GM12801 (cell line): ENCODE measurements at regions not wholly inside any gene's neighbourhood (a gene's known extent, or its start where the extent isn't known, plus 50 kb on each side); places are given as distances from the start of the nearest gene placed in this dataset.

ENCODE experiments used
- TF ChIP-seq, protein P1 (sequence below): IDR thresholded peaks from one replicate; pipeline ENCODE4 v1.5.1; 2011; ENCODE audit warnings: control low read depth; ENCODE audit not compliant: insufficient read length; ENCODE audit errors: extremely low read depth

DNA sequence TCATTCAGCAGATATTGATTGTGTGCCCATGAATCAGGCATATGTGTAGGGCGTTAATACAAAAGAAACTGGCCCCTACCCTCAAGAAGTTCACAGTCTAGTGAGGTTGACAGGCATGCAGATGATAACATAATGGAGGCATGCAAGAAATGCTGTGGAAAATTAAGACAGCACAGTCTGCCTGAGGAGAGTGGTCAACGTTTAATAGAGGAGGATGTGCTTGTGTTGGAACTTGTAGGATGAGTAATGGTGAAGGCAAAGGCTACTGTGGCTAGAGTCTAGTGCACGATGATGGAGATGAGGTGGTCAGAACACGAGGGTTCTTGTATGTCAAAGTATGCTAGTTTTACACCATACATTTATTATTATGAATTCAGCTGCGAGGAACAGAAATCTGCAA is 295.7 kb downstream of the SOX2 start:
- TF ChIP-seq, protein P1, sequence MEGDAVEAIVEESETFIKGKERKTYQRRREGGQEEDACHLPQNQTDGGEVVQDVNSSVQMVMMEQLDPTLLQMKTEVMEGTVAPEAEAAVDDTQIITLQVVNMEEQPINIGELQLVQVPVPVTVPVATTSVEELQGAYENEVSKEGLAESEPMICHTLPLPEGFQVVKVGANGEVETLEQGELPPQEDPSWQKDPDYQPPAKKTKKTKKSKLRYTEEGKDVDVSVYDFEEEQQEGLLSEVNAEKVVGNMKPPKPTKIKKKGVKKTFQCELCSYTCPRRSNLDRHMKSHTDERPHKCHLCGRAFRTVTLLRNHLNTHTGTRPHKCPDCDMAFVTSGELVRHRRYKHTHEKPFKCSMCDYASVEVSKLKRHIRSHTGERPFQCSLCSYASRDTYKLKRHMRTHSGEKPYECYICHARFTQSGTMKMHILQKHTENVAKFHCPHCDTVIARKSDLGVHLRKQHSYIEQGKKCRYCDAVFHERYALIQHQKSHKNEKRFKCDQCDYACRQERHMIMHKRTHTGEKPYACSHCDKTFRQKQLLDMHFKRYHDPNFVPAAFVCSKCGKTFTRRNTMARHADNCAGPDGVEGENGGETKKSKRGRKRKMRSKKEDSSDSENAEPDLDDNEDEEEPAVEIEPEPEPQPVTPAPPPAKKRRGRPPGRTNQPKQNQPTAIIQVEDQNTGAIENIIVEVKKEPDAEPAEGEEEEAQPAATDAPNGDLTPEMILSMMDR, result no peak

DNA sequence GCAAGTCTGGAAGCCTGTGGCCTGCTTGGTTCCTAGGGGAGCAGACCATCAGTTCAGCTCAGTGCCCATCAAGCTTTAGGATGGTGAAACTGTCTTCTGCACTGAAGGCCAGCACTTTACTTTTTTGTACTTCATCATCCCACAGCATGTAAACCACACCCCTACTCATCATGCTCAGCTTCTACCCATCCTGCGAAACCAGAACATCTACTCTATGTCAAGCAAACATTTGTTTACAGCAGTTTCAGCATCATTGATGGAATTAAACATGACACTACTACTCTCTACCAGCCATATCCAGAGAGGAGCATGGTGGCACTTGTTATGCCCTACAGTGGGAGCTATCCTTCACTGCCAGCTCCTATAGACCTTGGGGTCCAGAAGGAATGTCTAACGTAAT is 306.6 kb downstream of the SOX2 start:
- TF ChIP-seq, protein P1, result no peak

DNA sequence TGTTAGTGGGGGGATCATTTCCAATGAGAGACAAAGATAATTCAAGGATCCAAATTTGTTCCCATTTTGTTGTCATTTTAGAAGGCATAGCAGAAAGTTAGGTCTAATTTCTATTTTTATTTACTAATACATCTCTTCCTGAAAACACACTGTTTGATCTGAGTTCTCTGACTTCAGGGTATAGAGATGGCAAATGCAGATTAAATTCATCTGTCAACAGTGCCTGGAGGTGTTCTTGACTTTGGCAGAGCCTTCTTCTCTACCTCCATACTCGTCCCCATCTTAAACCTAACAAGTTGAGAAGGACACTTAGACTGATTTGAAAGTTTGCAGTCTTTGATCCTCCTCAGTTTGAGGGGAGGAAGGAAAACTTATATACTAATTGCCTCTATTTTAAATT is 308.2 kb downstream of the SOX2 start:
- TF ChIP-seq, protein P1, result no peak

DNA sequence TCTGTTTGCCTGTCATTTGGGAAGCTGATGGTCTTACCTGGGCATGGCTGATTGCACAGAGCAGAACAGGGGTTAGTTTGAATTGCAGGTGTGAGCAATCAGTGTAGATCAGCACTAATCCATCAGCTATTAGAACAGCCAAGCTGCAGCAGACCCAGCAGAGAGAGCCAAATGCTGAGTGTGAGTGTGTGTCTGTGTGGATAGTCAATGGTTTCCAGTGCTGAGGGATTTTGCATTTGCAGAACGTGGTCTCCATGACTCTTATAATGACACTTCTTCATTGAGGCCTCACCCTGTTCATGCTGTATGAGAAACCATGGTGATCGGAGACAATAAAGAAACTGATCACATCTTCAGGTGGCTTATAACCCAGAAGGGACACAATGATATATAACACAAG is 312.1 kb downstream of the SOX2 start:
- TF ChIP-seq, protein P1, result no peak

DNA sequence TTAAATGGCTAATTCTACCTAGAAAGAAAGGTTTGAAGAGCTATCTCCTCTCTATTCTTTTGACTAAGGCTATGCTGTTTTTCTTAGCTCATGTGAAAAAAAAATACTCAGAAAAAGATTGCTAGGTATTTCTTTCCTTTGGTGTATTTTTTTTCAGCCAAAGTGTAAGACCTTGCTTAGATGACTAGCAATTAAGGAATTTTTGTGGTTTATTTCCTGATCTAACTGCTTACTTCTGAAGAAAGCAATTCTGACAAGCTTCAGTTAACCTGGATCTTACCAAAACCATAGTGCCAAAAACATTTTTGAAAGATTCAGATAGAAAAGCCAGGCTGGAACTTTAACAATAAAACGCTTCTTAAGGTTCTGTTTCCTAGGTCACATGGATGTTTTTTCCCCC is 315.6 kb downstream of the SOX2 start:
- TF ChIP-seq, protein P1, result no peak

DNA sequence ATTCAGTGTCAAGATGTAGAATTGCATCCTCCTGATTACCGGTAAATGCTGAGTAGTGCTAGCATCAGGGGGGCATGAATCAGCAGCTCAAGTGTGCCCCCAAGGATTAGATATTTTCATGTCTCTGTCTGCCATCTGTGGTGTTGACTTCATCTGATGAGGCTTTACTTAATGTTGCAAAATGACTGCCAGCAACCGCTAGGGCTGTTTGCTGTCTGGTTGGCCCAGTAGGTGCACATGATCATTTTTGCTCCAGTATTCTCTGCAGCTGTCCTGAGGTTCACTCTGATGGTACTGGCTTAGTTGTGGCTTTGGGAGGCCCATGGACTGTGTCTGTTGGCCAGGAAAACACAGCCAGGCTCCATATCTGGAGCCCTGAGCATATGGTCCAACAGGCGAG is 316.4 kb downstream of the SOX2 start:
- TF ChIP-seq, protein P1, result no peak

DNA sequence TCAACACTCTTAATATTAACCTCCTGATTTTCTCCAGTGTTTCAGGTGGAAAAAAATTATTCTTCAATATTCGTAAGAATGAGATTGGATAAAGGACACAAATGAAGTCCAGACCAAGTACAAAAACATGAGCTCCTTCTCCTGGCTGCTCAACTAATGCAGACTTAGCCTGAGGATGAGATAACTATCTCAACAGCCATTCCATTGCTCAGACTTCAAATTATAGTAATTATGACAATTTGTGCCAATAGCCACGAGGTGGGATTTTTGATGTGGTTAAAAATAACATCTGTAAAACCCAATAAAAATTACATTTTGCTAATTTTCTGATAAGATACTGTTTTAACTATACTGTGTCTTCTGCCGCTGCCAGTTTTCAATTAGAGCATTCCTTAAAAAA is 323.6 kb downstream of the SOX2 start:
- TF ChIP-seq, protein P1, result no peak

DNA sequence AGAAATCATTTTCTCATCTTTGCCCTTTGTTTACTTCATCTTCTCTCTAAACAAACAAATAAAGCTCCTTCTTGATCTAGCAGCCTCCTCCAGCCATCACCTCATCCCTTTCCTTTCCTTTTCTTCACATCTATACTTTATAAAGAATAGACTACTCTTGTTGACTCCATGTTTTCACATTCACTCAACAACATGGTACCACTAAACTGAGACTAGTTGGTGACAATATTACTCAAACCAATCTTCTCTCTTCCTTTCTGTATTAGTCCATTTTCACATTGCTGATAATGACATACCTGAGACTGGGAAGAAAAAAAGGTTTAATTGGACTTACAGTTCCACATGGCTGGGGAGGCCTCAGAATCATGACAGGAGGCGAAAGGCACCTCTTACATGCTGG is 324.7 kb downstream of the SOX2 start:
- TF ChIP-seq, protein P1, result no peak
